MM.1S (cell line): ENCODE measurements at regions not wholly inside any gene's neighbourhood (a gene's known extent, or its start where the extent isn't known, plus 50 kb on each side); places are given as distances from the start of the nearest gene placed in this dataset.
"Not testable (repeated sequence)": the region's sequence is repeated elsewhere in the genome, so short reads cannot be mapped to it uniquely, and the experiment has no call there.

Experiments
- DNase-seq: peaks from one replicate; pipeline ENCODE4 v3.0.0-alpha.2; 2015
- H2AFZ ChIP-seq: fragments of 300-600 bp; sonication (generic); 2 replicates; pipeline ENCODE4 v1.6.0; 2016; ENCODE audit warnings: antibody characterized with exemption, low read length
- H3F3A ChIP-seq: fragments of 300-600 bp; sonication (generic); 2 replicates; pipeline ENCODE4 v1.6.1; 2016; ENCODE audit warnings: mild to moderate bottlenecking, antibody characterized with exemption, low read length, moderate library complexity, mixed read lengths; ENCODE audit not compliant: insufficient read depth
- H3K27ac ChIP-seq: fragments of 300-600 bp; sonication (generic); 2 replicates; pipeline ENCODE4 v1.5.1; 2016; ENCODE audit warnings: mild to moderate bottlenecking, low read length
- H3K27me3 ChIP-seq: fragments of 300-600 bp; sonication (generic); replicated peaks from 2 replicates; pipeline ENCODE4 v1.6.0; 2016; ENCODE audit warnings: low read length; ENCODE audit not compliant: insufficient read depth
- H3K36me3 ChIP-seq: fragments of 300-600 bp; sonication (generic); replicated peaks from 2 replicates; pipeline ENCODE4 v1.6.1; 2016; ENCODE audit warnings: mild to moderate bottlenecking, low read length, mixed read lengths; ENCODE audit not compliant: insufficient read depth
- H3K4me1 ChIP-seq: fragments of 300-600 bp; sonication (generic); 2 replicates; pipeline ENCODE4 v1.6.1; 2016; ENCODE audit warnings: low read length, mixed read lengths
- H3K4me2 ChIP-seq: fragments of 300-600 bp; sonication (generic); 2 replicates; pipeline ENCODE4 v1.6.0; 2016; ENCODE audit warnings: low read depth, low read length
- H3K4me3 ChIP-seq: fragments of 300-600 bp; sonication (generic); 2 replicates; pipeline ENCODE4 v1.5.1; 2016; ENCODE audit warnings: low read length, mixed read lengths
- H3K79me2 ChIP-seq: fragments of 300-600 bp; sonication (generic); 2 replicates; pipeline ENCODE4 v1.6.1; 2016; ENCODE audit warnings: mixed run types, low read length, mixed read lengths
- H3K9ac ChIP-seq: fragments of 300-600 bp; sonication (generic); 2 replicates; pipeline ENCODE4 v1.6.1; 2016; ENCODE audit warnings: low read length, mixed read lengths
- H3K9me2 ChIP-seq: fragments of 300-600 bp; sonication (generic); replicated peaks from 2 replicates; pipeline ENCODE4 v1.6.1; 2016; ENCODE audit warnings: mild to moderate bottlenecking, low read length, mixed read lengths; ENCODE audit not compliant: insufficient read depth
- H3K9me3 ChIP-seq: fragments of 300-600 bp; sonication (generic); replicated peaks from 2 replicates; pipeline ENCODE4 v1.6.1; 2016; ENCODE audit warnings: mild to moderate bottlenecking, low read length, mixed read lengths; ENCODE audit not compliant: insufficient read depth
- H4K20me1 ChIP-seq: fragments of 300-600 bp; sonication (generic); 2 replicates; pipeline ENCODE4 v1.6.1; 2016; ENCODE audit warnings: mild to moderate bottlenecking, low read length, moderate library complexity, mixed read lengths; ENCODE audit not compliant: insufficient read depth
- CTCF ChIP-seq: fragments of 300-600 bp; sonication (generic); IDR thresholded peaks from 2 replicates; pipeline ENCODE4 v1.5.1; 2016; ENCODE audit warnings: antibody characterized with exemption, low read length, mixed read lengths
- EZH2 ChIP-seq: fragments of 300-600 bp; sonication (generic); optimal IDR thresholded peaks from 2 replicates; pipeline ENCODE3; 2017; ENCODE audit warnings: low read depth, mild to moderate bottlenecking, antibody characterized with exemption, low read length, mixed read lengths
- EZH2phosphoT487 ChIP-seq: fragments of 300-600 bp; sonication (generic); IDR thresholded peaks from 2 replicates; pipeline ENCODE4 v1.6.1; 2018; ENCODE audit warnings: antibody characterized with exemption, low read length

- DNase-seq: no peak
- no peaks in the 10 kb centered on the region for H3K27me3 ChIP-seq
- no peak overlapping the region for H3K27ac ChIP-seq
- H3K4me3 ChIP-seq: no peak overlapping the region
- H3K36me3 ChIP-seq: no peaks in the 10 kb centered on the region
- H3K9me2 ChIP-seq: no peaks in the 10 kb centered on the region
- H3K9me3 ChIP-seq: no peaks in the 10 kb centered on the region
- H3K4me2 ChIP-seq: no peak overlapping the region
- no peaks in the 10 kb centered on the region for H4K20me1 ChIP-seq
- no peaks in the 10 kb centered on the region for H3K79me2 ChIP-seq
- no peak overlapping the region for H3K9ac ChIP-seq
- TF ChIP-seq EZH2phosphoT487: no peak
- no peak for TF ChIP-seq CTCF
- TF ChIP-seq EZH2: no peak
- peaks cover under 1% of the 10 kb centered on the region; the same call in 1 of the 2 replicates for H3F3A ChIP-seq
- peaks cover 12% of the 10 kb centered on the region for H3K4me1 ChIP-seq
- no peak overlapping the region for H2AFZ ChIP-seq
Observed at GRCh38 chr4:153096344-153096743, 107.9 kb upstream of the TRIM2 start.

GRCh38 chr4:153098427-153098826 is 105.8 kb upstream of the TRIM2 start:
- no peak overlapping the region for H3K4me2 ChIP-seq
- H3K9me2 ChIP-seq: no peaks in the 10 kb centered on the region
- no peak for DNase-seq
- no peak overlapping the region for H3K4me3 ChIP-seq
- no peak overlapping the region for H2AFZ ChIP-seq
- H3K36me3 ChIP-seq: no peaks in the 10 kb centered on the region
- H3K27me3 ChIP-seq: no peaks in the 10 kb centered on the region
- no peak overlapping the region for H3K27ac ChIP-seq
- no peaks in the 10 kb centered on the region for H3F3A ChIP-seq
- no peaks in the 10 kb centered on the region for H3K9me3 ChIP-seq
- H3K4me1 ChIP-seq: peaks cover 7% of the 10 kb centered on the region; the same call in 1 of the 2 replicates
- no peak for TF ChIP-seq EZH2phosphoT487
- TF ChIP-seq EZH2: no peak
- no peak for TF ChIP-seq CTCF
- H3K9ac ChIP-seq: no peak overlapping the region
- no peaks in the 10 kb centered on the region for H4K20me1 ChIP-seq
- no peaks in the 10 kb centered on the region for H3K79me2 ChIP-seq

- Histone ChIP-seq H3K36me3 (no peaks in the 10 kb centered on the region), H3K9me3 (no peaks in the 10 kb centered on the region), H3K79me2 (no peaks in the 10 kb centered on the region), H4K20me1 (no peaks in the 10 kb centered on the region), H3K4me1 (no peaks in the 10 kb centered on the region), H3F3A (no peaks in the 10 kb centered on the region), H3K9me2 (no peaks in the 10 kb centered on the region), H3K27ac (no peak overlapping the region), H3K4me3 (no peak overlapping the region), H3K9ac (no peak overlapping the region), H2AFZ (no peak overlapping the region), H3K27me3 (no peaks in the 10 kb centered on the region), H3K4me2 (no peak overlapping the region)
- DNase-seq: no peak
- TF ChIP-seq EZH2phosphoT487: no peak
- TF ChIP-seq CTCF: no peak
- no peak for TF ChIP-seq EZH2
Observed at GRCh38 chr4:153099391-153100140, 104.7 kb upstream of the TRIM2 start.

GRCh38 chr4:153106736-153107135 is 97.5 kb upstream of the TRIM2 start:
- not testable (repeated sequence) for H3K79me2 ChIP-seq, H3K36me3 ChIP-seq, H3K4me3 ChIP-seq, H3K27me3 ChIP-seq, H3K4me1 ChIP-seq, H3K4me2 ChIP-seq, H3K27ac ChIP-seq, H2AFZ ChIP-seq, H3F3A ChIP-seq, H3K9ac ChIP-seq, H3K9me3 ChIP-seq, H3K9me2 ChIP-seq, DNase-seq, H4K20me1 ChIP-seq
